Neutrophil (primary cell): ENCODE measurements at regions not wholly inside any gene's neighbourhood (a gene's known extent, or its start where the extent isn't known, plus 50 kb on each side); places are given as distances from the start of the nearest gene placed in this dataset.

Source experiments
- H3K27ac ChIP-seq: fragments of 200-600 bp; sonication (generic); 2 replicates; pipeline ENCODE4 v1.5.1; 2016; ENCODE audit warnings: mild to moderate bottlenecking, moderate library complexity
- H3K27me3 ChIP-seq: fragments of 200-600 bp; sonication (generic); 2 replicates; pipeline ENCODE4 v1.6.0; 2016; ENCODE audit warnings: mild to moderate bottlenecking
- H3K36me3 ChIP-seq: fragments of 200-600 bp; sonication (generic); 2 replicates; pipeline ENCODE4 v1.5.1; 2017
- H3K4me1 ChIP-seq, 2 experiments: fragments of 200-600 bp in 1 of 2; sonication (generic) in 1 of 2; 1 replicate in 1 of 2; 2 replicates in 1 of 2; pipeline versions ENCODE4 v1.5.1 to v1.6.1; 2013 to 2016; ENCODE audit warnings: low read depth in 1 of 2, low read length in 1 of 2, mild to moderate bottlenecking in 1 of 2, moderate library complexity in 1 of 2; ENCODE audit not compliant: control insufficient read depth in 1 of 2, insufficient read depth in 1 of 2
- H3K4me3 ChIP-seq, 2 experiments: fragments of 200-600 bp in 1 of 2; sonication (generic) in 1 of 2; 1 replicate in 1 of 2; 2 replicates in 1 of 2; pipeline ENCODE4 v1.5.1; 2013 to 2016; ENCODE audit warnings: low read depth in 1 of 2, low read length in 1 of 2, mild to moderate bottlenecking in 1 of 2, moderate library complexity in 1 of 2
- H3K9me3 ChIP-seq: fragments of 200-600 bp; sonication (generic); 2 replicates; pipeline ENCODE4 v1.5.1; 2016
- CTCF ChIP-seq: fragments of 200-600 bp; sonication (generic); IDR thresholded peaks from 2 replicates; pipeline ENCODE4 v1.5.1; 2016; ENCODE audit warnings: antibody characterized with exemption

- Histone ChIP-seq H3K27ac (no peak overlapping the region), H3K36me3 (no peaks in the 10 kb centered on the region), H3K4me3 (no peak overlapping the region), H3K9me3 (no peaks in the 10 kb centered on the region), H3K4me1 (no peaks in the 10 kb centered on the region), H3K27me3 (no peaks in the 10 kb centered on the region)
- no peak for TF ChIP-seq CTCF
Measured at GRCh38 chr13:107351305-107351704, 783.4 kb upstream of the ARGLU1 start.

GRCh38 chr13:107348925-107349324, 781.0 kb upstream of the ARGLU1 start:
- H3K27me3 ChIP-seq = no peaks in the 10 kb centered on the region
- no peaks in the 10 kb centered on the region for H3K4me1 ChIP-seq
- no peak overlapping the region for H3K4me3 ChIP-seq
- no peak for TF ChIP-seq CTCF
- no peaks in the 10 kb centered on the region for H3K9me3 ChIP-seq
- no peaks in the 10 kb centered on the region for H3K36me3 ChIP-seq
- H3K27ac ChIP-seq = no peak overlapping the region

- H3K4me3 ChIP-seq = no peak overlapping the region
- H3K4me1 ChIP-seq = no peaks in the 10 kb centered on the region
- no peak overlapping the region for H3K27ac ChIP-seq
- no peaks in the 10 kb centered on the region for H3K27me3 ChIP-seq
- H3K36me3 ChIP-seq = no peaks in the 10 kb centered on the region
- no peaks in the 10 kb centered on the region for H3K9me3 ChIP-seq
- TF ChIP-seq CTCF = no peak
Measured at GRCh38 chr13:107348471-107348870, 780.5 kb upstream of the ARGLU1 start.

GRCh38 chr13:107347641-107348369, 779.9 kb upstream of the ARGLU1 start:
- H3K4me3 ChIP-seq = no peak overlapping the region
- H3K27me3 ChIP-seq = no peaks in the 10 kb centered on the region
- H3K36me3 ChIP-seq = no peaks in the 10 kb centered on the region
- H3K27ac ChIP-seq = no peak overlapping the region
- H3K9me3 ChIP-seq = no peaks in the 10 kb centered on the region
- no peaks in the 10 kb centered on the region for H3K4me1 ChIP-seq
- no peak for TF ChIP-seq CTCF

GRCh38 chr13:107342747-107343146, 774.8 kb upstream of the ARGLU1 start:
- TF ChIP-seq CTCF = no peak
- Histone ChIP-seq H3K36me3 (no peaks in the 10 kb centered on the region), H3K4me3 (no peak overlapping the region), H3K4me1 (no peaks in the 10 kb centered on the region), H3K27me3 (no peaks in the 10 kb centered on the region), H3K9me3 (no peaks in the 10 kb centered on the region), H3K27ac (no peak overlapping the region)

GRCh38 chr13:107339209-107339608, 771.3 kb upstream of the ARGLU1 start:
- no peak overlapping the region for H3K27ac ChIP-seq
- H3K36me3 ChIP-seq = no peaks in the 10 kb centered on the region
- TF ChIP-seq CTCF = no peak
- no peak overlapping the region for H3K4me3 ChIP-seq
- no peaks in the 10 kb centered on the region for H3K27me3 ChIP-seq
- no peaks in the 10 kb centered on the region for H3K4me1 ChIP-seq
- no peaks in the 10 kb centered on the region for H3K9me3 ChIP-seq
